HT-29 (cell line): ENCODE measurements at regions not wholly inside any gene's neighbourhood (a gene's known extent, or its start where the extent isn't known, plus 50 kb on each side); places are given as distances from the start of the nearest gene placed in this dataset. TPM values are rescaled to one million over a fixed set of nuclear protein-coding genes. Genes with fewer than 3 reads are reported as not detected.

Experiments
- small RNA-seq: library from RNA; depleted of rRNA; stranded (forward); fragments of <200 nt; gene quantifications from one replicate; pipeline ENCODE3, GENCODE V24; 2014

Small RNA genes lying in the stretch of these regions (small RNA-seq; reads per million reads assigned to genes)
- not detected for gene RNY3P3
